ENCODE measurements at regions not wholly inside any gene's neighbourhood (a gene's known extent, or its start where the extent isn't known, plus 50 kb on each side); places are given as distances from the start of the nearest gene placed in this dataset.

GRCh38 chr3:69452295-69452694 lies 66.4 kb upstream of the FRMD4B start:
- FAIRE-seq (no peak), DNase-seq (ENCODE audit: low read depth, low spot score) (no peak), ATAC-seq (no peak)
- Histone ChIP-seq H3K4me3 (no peak overlapping the region), H4K20me1 (ENCODE audit: control insufficient read depth, insufficient read depth) (no peaks in the 10 kb centered on the region), H2AFZ (ENCODE audit: control insufficient read depth, low read depth, low read length) (no peak overlapping the region), H3K79me2 (ENCODE audit: control insufficient read depth, insufficient read depth, low read length) (no peaks in the 10 kb centered on the region), H3K27me3 (replicated peaks in 1 of 2; ENCODE audit: control insufficient read depth in 2 of 2, insufficient read depth in 2 of 2, low read length in 1 of 2) (no peaks in the 10 kb centered on the region), H3K9ac (ENCODE audit: control insufficient read depth, insufficient read depth, low read length) (no peak overlapping the region), H3K4me2 (ENCODE audit: control insufficient read depth, insufficient read depth) (no peak overlapping the region), H3K9me3 (replicated peaks; ENCODE audit: control insufficient read depth, insufficient read depth, low read length) (no peaks in the 10 kb centered on the region; the same call in 2 of the 3 replicates), H3K27ac (ENCODE audit: control insufficient read depth, insufficient read depth) (no peak overlapping the region), H3K36me3 (ENCODE audit: control insufficient read depth in 2 of 2, insufficient read depth in 2 of 2, low read length in 1 of 2) (no peaks in the 10 kb centered on the region), H3K4me1 (ENCODE audit: control insufficient read depth, insufficient read depth, low read length) (no peaks in the 10 kb centered on the region)
- POLR2A ChIA-PET, result no interaction called here
- CTCF ChIA-PET, result interaction anchor here (0.8 to 5.0 kb wide), 3 partner anchors 9 to 331 kb away, joined by 3 to 34 read pairs (median 3); no protein-coding TSS in a partner anchor
- in situ Hi-C loops (cut with MboI), result no loop called here
- SMC1A ChIA-PET (ENCODE audit: uncharacterized antibody, unreplicated experiment), result interaction anchor here (1.0 to 2.4 kb wide), 6 partner anchors 11 to 290 kb away, joined by 3 to 12 read pairs (median 5); no protein-coding TSS in a partner anchor
- TF ChIP-seq CBX3 (IDR thresholded peaks at IDR 0.05; ENCODE audit: borderline replicate concordance, low read depth) (no peak), KAT2A (conservative IDR thresholded peaks at IDR 0.05; ENCODE audit: control insufficient read depth, low read depth, low read length) (no peak), SP1 (IDR thresholded peaks at IDR 0.05; ENCODE audit: low read depth, low read length) (no peak), MYB (IDR thresholded peaks at IDR 0.05; ENCODE audit: borderline replicate concordance, low read depth, low read length) (no peak), NFXL1 (IDR thresholded peaks at IDR 0.05; ENCODE audit: borderline replicate concordance) (no peak), CREM (IDR thresholded peaks at IDR 0.05; ENCODE audit: low read depth) (no peak), CBX5 (IDR thresholded peaks at IDR 0.05; ENCODE audit: low read depth) (no peak), CREB1 (IDR thresholded peaks at IDR 0.05; ENCODE audit: low read depth) (no peak), RCOR1 (conservative IDR thresholded peaks at IDR 0.05; ENCODE audit: low read depth, low read length) (no peak), ZNF622 (IDR thresholded peaks at IDR 0.05) (no peak), RAD51 (IDR thresholded peaks at IDR 0.05) (no peak), MYC (IDR thresholded peaks at IDR 0.05; ENCODE audit: insufficient read depth, insufficient read length, insufficient replicate concordance, low read length, severe bottlenecking) (no peak), ZNF24 (IDR thresholded peaks at IDR 0.05) (no peak)
- TF ChIP-seq, protein P1, sequence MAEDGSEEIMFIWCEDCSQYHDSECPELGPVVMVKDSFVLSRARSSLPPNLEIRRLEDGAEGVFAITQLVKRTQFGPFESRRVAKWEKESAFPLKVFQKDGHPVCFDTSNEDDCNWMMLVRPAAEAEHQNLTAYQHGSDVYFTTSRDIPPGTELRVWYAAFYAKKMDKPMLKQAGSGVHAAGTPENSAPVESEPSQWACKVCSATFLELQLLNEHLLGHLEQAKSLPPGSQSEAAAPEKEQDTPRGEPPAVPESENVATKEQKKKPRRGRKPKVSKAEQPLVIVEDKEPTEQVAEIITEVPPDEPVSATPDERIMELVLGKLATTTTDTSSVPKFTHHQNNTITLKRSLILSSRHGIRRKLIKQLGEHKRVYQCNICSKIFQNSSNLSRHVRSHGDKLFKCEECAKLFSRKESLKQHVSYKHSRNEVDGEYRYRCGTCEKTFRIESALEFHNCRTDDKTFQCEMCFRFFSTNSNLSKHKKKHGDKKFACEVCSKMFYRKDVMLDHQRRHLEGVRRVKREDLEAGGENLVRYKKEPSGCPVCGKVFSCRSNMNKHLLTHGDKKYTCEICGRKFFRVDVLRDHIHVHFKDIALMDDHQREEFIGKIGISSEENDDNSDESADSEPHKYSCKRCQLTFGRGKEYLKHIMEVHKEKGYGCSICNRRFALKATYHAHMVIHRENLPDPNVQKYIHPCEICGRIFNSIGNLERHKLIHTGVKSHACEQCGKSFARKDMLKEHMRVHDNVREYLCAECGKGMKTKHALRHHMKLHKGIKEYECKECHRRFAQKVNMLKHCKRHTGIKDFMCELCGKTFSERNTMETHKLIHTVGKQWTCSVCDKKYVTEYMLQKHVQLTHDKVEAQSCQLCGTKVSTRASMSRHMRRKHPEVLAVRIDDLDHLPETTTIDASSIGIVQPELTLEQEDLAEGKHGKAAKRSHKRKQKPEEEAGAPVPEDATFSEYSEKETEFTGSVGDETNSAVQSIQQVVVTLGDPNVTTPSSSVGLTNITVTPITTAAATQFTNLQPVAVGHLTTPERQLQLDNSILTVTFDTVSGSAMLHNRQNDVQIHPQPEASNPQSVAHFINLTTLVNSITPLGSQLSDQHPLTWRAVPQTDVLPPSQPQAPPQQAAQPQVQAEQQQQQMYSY (CRISPR knock-in tag; IDR thresholded peaks at IDR 0.05), result no peak
- TF ChIP-seq, protein P2, sequence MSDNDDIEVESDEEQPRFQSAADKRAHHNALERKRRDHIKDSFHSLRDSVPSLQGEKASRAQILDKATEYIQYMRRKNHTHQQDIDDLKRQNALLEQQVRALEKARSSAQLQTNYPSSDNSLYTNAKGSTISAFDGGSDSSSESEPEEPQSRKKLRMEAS (IDR thresholded peaks at IDR 0.05; ENCODE audit: low read depth, low read length), result no peak
- TF ChIP-seq, protein P3, sequence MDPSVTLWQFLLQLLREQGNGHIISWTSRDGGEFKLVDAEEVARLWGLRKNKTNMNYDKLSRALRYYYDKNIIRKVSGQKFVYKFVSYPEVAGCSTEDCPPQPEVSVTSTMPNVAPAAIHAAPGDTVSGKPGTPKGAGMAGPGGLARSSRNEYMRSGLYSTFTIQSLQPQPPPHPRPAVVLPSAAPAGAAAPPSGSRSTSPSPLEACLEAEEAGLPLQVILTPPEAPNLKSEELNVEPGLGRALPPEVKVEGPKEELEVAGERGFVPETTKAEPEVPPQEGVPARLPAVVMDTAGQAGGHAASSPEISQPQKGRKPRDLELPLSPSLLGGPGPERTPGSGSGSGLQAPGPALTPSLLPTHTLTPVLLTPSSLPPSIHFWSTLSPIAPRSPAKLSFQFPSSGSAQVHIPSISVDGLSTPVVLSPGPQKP (IDR thresholded peaks at IDR 0.05; ENCODE audit: low read depth, low read length), result no peak
- BruUV-seq (replicated peaks), result no TSS peak
- RAD21 ChIA-PET (ENCODE audit: unreplicated experiment), result interaction anchor here (1.4 kb wide), 1 partner anchor 13 kb away, joined by 3 read pairs; no protein-coding TSS in a partner anchor
- WGBS (ENCODE audit: insufficient coverage, insufficient replicate concordance, low lambda C conversion rate, missing lambda C conversion rate), result 55% methylated on average over 2 of the region's 2 CpGs
- intact Hi-C loops (cut with micrococcal nuclease; ENCODE audit: unreplicated experiment), result no loop called here
